Astrocyte (in vitro differentiated cells and primary cell): ENCODE measurements at regions not wholly inside any gene's neighbourhood (a gene's known extent, or its start where the extent isn't known, plus 50 kb on each side); places are given as distances from the start of the nearest gene placed in this dataset.

Experiments
- DNase-seq: peaks from one replicate; pipeline ENCODE4 v3.0.0-alpha.2; 2010; ENCODE audit warnings: low read depth
- FAIRE-seq: peaks from 2 replicates; lab custom pipeline; 2011; peaks lifted over from hg19 to GRCh38; lab: Jason Lieb, UNC
- H2AFZ ChIP-seq: 2 replicates; pipeline ENCODE4 v1.6.0; 2012; ENCODE audit warnings: low read depth, low read length, inconsistent platforms
- H3K27ac ChIP-seq: 2 replicates; pipeline ENCODE4 v1.5.1; 2011; ENCODE audit warnings: low read depth, low read length, inconsistent platforms
- H3K27me3 ChIP-seq: 2 replicates; pipeline ENCODE4 v1.6.0; 2011; ENCODE audit warnings: low read length, inconsistent platforms; ENCODE audit not compliant: insufficient read depth
- H3K36me3 ChIP-seq: 2 replicates; pipeline ENCODE4 v1.5.1; 2011; ENCODE audit warnings: low read length, inconsistent platforms; ENCODE audit not compliant: insufficient read depth
- H3K4me1 ChIP-seq: 2 replicates; pipeline ENCODE4 v1.5.1; 2011; ENCODE audit warnings: low read length, inconsistent platforms; ENCODE audit not compliant: insufficient read depth
- H3K4me2 ChIP-seq: 2 replicates; pipeline ENCODE4 v1.6.0; 2012; ENCODE audit warnings: low read length, inconsistent platforms
- H3K4me3 ChIP-seq: 2 replicates; pipeline ENCODE4 v1.5.1; 2011; ENCODE audit warnings: low read depth, mild to moderate bottlenecking, low read length, inconsistent platforms; ENCODE audit not compliant: insufficient read depth
- H3K79me2 ChIP-seq: 2 replicates; pipeline ENCODE4 v1.6.0; 2012; ENCODE audit warnings: mild to moderate bottlenecking, low read length, inconsistent platforms; ENCODE audit not compliant: insufficient read depth
- H3K9ac ChIP-seq: 2 replicates; pipeline ENCODE4 v1.6.0; 2012; ENCODE audit warnings: mild to moderate bottlenecking, low read length, inconsistent platforms
- H3K9me3 ChIP-seq: 2 replicates; pipeline ENCODE4 v1.5.1; 2012; ENCODE audit warnings: low read depth, mild to moderate bottlenecking, low read length, inconsistent platforms; ENCODE audit not compliant: insufficient read depth
- H4K20me1 ChIP-seq: 2 replicates; pipeline ENCODE4 v1.6.0; 2012; ENCODE audit warnings: low read length, inconsistent platforms; ENCODE audit not compliant: insufficient read depth
- H3K27ac Mint-ChIP-seq: one replicate; pipeline ENCODE4 v1.8.0; 2021; ENCODE audit warnings: mild to moderate bottlenecking, mixed read lengths; ENCODE audit not compliant: unreplicated experiment
- H3K27me3 Mint-ChIP-seq: one replicate; pipeline ENCODE4 v1.8.0; 2021; ENCODE audit warnings: low read depth, mixed read lengths; ENCODE audit not compliant: unreplicated experiment
- H3K36me3 Mint-ChIP-seq: one replicate; pipeline ENCODE4 v1.8.0; 2021; ENCODE audit warnings: low read depth, mixed read lengths; ENCODE audit not compliant: unreplicated experiment
- H3K4me1 Mint-ChIP-seq: one replicate; pipeline ENCODE4 v1.8.0; 2021; ENCODE audit warnings: low read depth, mixed read lengths; ENCODE audit not compliant: unreplicated experiment
- H3K4me3 Mint-ChIP-seq: one replicate; pipeline ENCODE4 v1.8.0; 2021; ENCODE audit warnings: mild to moderate bottlenecking, moderate library complexity, mixed read lengths; ENCODE audit not compliant: unreplicated experiment
- H3K9me3 Mint-ChIP-seq: one replicate; pipeline ENCODE4 v1.8.0; 2021; ENCODE audit warnings: mild to moderate bottlenecking, mixed read lengths; ENCODE audit not compliant: unreplicated experiment
- CTCF ChIP-seq: IDR thresholded peaks from 2 replicates; pipeline ENCODE4 v1.5.1; 2011; ENCODE audit warnings: low read depth, mild to moderate bottlenecking, inconsistent platforms, low read length, moderate library complexity; ENCODE audit not compliant: insufficient read depth
- EZH2 ChIP-seq: IDR thresholded peaks from 2 replicates; pipeline ENCODE4 v1.6.1; 2012; ENCODE audit warnings: mild to moderate bottlenecking, low read length, inconsistent platforms; ENCODE audit not compliant: insufficient read depth

GRCh38 chr5:167592114-167592513 is 699.3 kb upstream of the WWC1 start:
- DNase-seq (no peak), FAIRE-seq (no peak)
- Histone ChIP-seq H3K36me3 (no peaks in the 10 kb centered on the region), H3K9ac (no peak overlapping the region), H3K27ac (no peak overlapping the region), H3K4me2 (no peak overlapping the region), H3K9me3 (no peaks in the 10 kb centered on the region), H3K27me3 (no peaks in the 10 kb centered on the region), H4K20me1 (no peaks in the 10 kb centered on the region), H3K79me2 (peaks cover 6% of the 10 kb centered on the region), H3K4me1 (no peaks in the 10 kb centered on the region), H3K4me3 (no peak overlapping the region), H2AFZ (no peak overlapping the region)
- no peak for TF ChIP-seq CTCF
- no peak for TF ChIP-seq EZH2
- Mint-ChIP-seq H3K27me3 (no peaks in the 10 kb centered on the region), H3K4me3 (no peak overlapping the region), H3K4me1 (peaks cover 8% of the 10 kb centered on the region), H3K36me3 (peaks cover 5% of the 10 kb centered on the region), H3K27ac (no peak overlapping the region), H3K9me3 (no peaks in the 10 kb centered on the region)

- Histone ChIP-seq H3K27me3 (no peaks in the 10 kb centered on the region), H3K79me2 (peaks cover 5% of the 10 kb centered on the region), H3K9ac (no peak overlapping the region), H3K27ac (no peak overlapping the region), H2AFZ (no peak overlapping the region), H4K20me1 (no peaks in the 10 kb centered on the region), H3K9me3 (no peaks in the 10 kb centered on the region), H3K4me1 (no peaks in the 10 kb centered on the region), H3K36me3 (no peaks in the 10 kb centered on the region), H3K4me3 (no peak overlapping the region), H3K4me2 (no peak overlapping the region)
- H3K9me3 Mint-ChIP-seq, result no peaks in the 10 kb centered on the region
- no peaks in the 10 kb centered on the region for H3K27me3 Mint-ChIP-seq
- TF ChIP-seq EZH2 (no peak), CTCF (no peak)
- no peak overlapping the region for H3K27ac Mint-ChIP-seq
- DNase-seq (no peak), FAIRE-seq (no peak)
- no peak overlapping the region for H3K4me3 Mint-ChIP-seq
- H3K4me1 Mint-ChIP-seq, result peaks cover 3% of the 10 kb centered on the region
- H3K36me3 Mint-ChIP-seq, result peaks cover 5% of the 10 kb centered on the region
These were observed 698.0 kb upstream of the WWC1 start for GRCh38 chr5:167593329-167594060.

GRCh38 chr5:167594061-167594435 is 697.4 kb upstream of the WWC1 start:
- Histone ChIP-seq H3K79me2 (peaks cover 4% of the 10 kb centered on the region), H3K9me3 (no peaks in the 10 kb centered on the region), H3K9ac (no peak overlapping the region), H3K27me3 (no peaks in the 10 kb centered on the region), H3K27ac (no peak overlapping the region), H2AFZ (no peak overlapping the region), H3K4me2 (no peak overlapping the region), H3K36me3 (no peaks in the 10 kb centered on the region), H3K4me1 (no peaks in the 10 kb centered on the region), H4K20me1 (no peaks in the 10 kb centered on the region), H3K4me3 (no peak overlapping the region)
- H3K27me3 Mint-ChIP-seq, result no peaks in the 10 kb centered on the region
- H3K36me3 Mint-ChIP-seq, result peaks cover 5% of the 10 kb centered on the region
- FAIRE-seq, result no peak
- H3K27ac Mint-ChIP-seq, result no peak overlapping the region
- no peaks in the 10 kb centered on the region for H3K9me3 Mint-ChIP-seq
- no peak for DNase-seq
- TF ChIP-seq CTCF, result no peak
- H3K4me1 Mint-ChIP-seq, result peaks cover 3% of the 10 kb centered on the region
- H3K4me3 Mint-ChIP-seq, result no peak overlapping the region
